CD4-positive, alpha-beta T cell treated with Interleukin-6 for 4 hours (primary cell): ENCODE measurements at regions not wholly inside any gene's neighbourhood (a gene's known extent, or its start where the extent isn't known, plus 50 kb on each side); places are given as distances from the start of the nearest gene placed in this dataset.

Experiments used
- DNase-seq: peaks from one replicate; pipeline ENCODE4 v3.0.0-alpha.2; 2020; ENCODE audit warnings: mixed read lengths

GRCh38 chr11:134522782-134523570 is 110.9 kb upstream of the B3GAT1 start:
- DNase-seq, result no peak

DNA sequence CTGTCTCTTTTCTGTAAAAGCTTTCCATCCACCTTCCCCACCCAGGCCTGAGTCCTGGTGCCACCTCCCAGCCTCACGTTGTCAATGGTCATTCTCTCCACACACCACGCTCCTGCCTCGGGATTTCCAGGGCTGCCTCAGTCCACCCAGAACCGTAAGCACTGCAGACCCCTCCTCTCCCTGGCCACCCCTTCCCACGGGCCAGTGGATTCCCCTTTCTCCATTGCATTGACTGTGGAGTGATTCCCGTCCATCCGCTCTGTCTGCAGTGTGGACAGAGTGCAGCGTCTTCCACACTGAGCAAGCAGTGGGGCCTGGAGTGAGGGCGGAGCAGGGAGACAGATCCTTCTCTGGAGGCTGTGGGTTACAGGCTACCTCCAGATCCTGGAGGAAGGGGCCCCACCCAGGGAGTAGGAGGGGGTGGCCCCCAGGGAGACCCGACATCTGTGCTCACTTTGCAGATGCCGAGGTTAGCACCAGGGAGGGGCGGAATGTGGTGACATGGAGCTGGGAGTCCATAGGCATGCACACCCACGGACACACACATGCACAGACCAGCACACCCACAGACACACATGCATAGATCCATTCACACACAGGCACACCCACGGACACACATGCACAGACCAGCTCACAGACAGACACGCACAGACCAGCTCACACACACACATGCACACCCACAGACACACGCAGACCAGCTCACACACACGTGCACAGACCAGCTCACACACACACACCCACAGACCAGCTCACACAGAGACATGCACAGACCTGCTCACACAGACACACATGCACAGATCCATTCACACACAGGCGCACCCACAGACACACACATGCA is 109.6 kb upstream of the B3GAT1 start:
- DNase-seq, result no peak

DNA sequence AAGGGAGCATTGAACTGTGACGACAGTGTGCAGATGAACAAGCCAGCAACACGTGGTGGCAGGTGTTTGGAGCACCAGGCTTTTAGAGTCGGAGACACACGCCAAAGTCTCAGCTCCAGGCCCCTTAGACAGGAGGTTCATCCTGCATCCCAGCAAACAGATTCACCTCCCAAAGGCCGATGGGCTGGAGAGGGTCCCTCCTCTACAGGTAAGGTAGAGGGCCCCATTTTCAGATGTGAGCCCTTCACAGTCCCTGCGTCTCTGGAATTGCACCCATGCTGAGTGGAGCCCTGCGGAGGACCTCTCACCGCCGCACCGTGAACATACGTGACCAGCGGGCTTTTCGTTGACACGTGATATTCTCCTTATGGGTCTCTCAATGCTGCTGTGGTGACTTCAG is 109.0 kb upstream of the B3GAT1 start:
- DNase-seq, result no peak

DNA sequence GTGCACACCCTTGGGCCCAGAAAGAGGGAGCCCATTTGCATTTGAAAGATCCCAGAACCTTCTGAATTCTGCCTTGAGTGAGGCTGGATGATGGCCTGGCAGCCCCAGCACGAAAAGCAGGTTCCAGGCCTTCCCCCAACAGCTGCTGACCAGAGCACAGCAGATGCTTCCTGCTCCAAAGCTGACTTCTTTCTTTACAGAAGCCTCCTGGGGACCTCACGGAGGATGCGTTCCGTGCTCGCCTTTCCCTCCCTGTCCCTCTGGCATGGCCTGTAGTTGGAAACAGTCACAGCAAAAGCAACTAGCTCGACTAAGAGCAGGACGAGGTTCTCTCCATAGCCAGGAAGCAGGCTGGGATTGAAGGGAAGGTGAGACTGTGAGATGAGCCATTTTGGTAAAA is 107.7 kb upstream of the B3GAT1 start:
- DNase-seq, result no peak

DNA sequence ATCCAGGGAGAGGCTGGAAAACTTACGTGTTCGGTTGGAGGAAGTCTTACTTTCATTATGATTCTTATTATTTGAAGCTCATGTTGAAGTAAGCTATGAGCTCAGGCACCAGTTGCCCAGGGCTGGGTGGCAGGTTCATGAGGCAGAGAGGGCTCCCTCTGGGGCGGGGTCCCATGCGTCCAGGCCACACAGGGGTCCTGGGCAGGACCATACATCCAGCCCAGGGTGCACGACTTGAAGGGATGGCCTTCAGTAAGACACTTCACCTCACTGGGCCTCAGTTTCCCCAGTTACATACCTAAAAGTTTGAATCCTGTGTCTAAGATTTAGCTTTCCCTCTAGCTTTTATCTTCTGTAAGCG is 107.3 kb upstream of the B3GAT1 start:
- DNase-seq, result no peak

GRCh38 chr11:134518616-134519389 is 106.8 kb upstream of the B3GAT1 start:
- no peak for DNase-seq

DNA sequence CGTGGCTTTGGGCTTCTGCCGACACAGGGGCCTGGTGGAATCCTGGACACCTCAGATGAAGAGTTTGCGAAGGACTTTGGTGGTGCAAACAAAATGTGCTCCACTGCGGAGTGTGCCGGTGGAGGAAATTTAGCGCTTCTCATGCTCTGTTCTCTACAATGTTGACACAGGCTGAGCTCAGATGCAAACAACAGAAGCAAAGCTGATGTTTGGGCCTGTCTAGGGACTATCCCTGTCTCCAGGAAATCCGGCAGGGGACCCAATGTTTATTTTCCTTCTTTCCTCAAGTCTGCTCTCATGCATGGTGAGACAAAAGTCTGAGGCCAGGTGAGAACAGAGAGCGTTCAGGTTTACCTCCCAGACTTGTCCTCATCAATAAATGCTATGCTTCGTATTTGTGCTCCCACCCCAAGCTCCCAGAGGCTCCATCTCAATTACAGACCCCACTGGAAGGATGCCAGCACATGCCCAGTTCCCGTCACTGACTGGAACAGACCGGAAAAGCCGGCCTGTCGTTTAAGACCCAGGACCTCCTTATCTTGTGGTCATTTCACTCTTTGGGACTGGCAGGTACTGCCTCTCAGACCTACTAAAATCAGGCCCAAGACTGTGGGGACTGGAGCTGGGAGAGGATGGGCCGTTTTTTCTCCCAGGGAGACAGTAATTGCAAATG is 105.7 kb upstream of the B3GAT1 start:
- no peak for DNase-seq

DNA sequence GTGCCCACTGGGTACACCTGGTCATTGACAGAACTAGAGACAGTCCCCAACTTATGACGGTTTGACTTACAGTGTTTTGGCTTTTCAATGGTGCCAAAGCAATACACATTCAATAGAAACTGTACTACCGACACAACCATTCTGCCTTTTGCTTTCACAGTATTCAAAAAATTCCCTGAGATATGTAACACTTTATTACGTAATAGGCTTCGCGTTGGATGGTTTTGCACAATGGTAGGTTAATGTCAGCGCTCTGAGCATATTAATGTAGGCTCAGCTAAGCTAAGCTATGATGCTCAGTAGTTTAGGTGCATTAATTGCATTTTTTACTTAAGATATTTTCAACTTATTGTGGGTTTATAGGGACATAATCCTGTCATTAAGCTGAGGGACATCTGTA is 105.1 kb upstream of the B3GAT1 start:
- no peak for DNase-seq

DNA sequence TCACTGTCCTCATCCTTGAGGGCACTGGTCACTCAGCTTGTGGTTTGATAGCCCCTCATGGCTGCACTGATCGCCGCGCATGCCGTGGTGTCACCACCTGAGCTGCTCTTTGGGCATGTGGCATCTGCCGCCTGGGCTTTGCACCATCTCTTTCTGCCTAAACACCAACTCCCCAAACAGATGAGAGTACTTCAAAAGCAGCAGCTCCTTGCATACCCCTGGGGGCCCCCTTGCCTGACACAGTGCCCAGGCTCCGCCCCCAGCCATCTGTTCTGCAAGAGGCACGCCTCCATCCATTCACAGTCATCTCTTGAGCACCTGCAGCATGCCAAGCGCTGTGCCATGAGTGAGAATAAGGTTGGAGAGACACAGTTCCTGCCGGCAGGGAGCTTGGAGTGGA is 104.5 kb upstream of the B3GAT1 start:
- no peak for DNase-seq

DNA sequence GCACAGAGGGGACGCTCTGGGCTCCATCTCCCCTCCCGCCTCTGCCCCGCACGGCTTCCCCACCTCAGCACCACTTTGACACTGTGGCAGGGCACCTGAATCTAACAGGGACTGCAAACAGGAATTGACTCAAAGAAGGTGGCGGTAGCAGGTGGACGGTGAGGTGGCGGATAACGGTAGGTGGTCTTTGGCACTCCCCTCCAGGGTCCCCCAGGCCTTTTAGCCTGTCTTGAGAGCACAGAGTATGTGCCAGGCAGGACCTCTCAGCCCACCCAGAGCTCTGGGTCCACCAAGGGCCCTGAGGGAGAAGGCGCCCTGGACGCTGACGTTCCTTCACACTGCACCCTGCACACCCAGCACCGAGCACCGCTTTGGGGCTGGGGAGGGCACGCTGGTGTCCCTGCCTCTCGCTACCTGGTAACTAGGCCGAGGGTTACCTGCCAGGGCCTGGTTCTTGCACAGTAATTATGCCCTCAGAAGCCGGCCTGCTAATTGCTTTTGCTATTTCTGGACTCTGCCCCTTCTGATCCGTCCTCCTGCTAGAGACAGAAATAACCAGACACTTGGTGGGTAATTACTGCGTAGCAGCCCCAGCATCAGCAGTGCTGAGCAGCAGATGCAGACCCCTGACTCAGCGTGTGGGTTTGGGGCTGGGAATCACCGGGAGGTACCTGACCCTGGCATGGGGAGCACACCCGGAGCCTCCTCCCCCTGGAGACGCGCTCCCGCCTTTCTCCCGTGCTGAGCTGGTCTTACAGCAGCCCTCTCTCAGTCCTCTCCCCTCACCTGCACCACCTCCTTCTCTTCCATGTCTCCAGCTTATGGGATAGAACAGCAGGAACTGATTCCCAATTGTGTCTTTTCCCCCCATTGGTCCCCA is 103.3 kb upstream of the B3GAT1 start:
- no peak for DNase-seq

DNA sequence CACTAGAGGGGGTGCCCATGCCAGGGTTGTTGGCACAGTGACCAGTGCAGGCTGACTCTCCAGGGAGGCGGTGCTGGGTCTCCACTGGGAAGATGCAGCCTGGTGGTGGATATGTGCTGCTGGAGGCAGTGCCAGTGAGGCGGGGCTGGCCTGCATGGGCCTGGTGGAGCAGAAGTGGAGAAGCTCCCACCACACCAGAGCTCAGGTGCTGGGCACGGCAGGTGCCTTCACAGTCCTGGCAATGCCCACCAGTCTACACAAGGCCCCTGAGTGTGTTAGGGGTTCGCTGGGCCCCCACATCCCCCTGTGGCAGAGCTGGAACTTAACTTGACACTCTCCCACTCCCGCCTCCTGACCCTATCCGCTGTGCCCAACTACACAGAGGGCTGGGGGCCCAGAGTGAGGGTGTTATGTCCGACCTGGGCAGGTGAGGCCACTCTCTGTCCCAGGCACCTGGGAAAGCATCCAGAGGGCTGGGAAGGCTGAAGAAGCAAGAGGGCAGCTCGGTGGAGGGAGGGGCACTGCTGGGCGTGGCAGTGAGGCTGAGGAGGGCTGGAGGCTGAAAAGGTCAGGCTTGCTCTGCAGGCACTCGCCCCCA is 102.4 kb upstream of the B3GAT1 start:
- DNase-seq, result no peak

GRCh38 chr11:134513585-134514120 is 101.6 kb upstream of the B3GAT1 start:
- DNase-seq, result no peak

DNA sequence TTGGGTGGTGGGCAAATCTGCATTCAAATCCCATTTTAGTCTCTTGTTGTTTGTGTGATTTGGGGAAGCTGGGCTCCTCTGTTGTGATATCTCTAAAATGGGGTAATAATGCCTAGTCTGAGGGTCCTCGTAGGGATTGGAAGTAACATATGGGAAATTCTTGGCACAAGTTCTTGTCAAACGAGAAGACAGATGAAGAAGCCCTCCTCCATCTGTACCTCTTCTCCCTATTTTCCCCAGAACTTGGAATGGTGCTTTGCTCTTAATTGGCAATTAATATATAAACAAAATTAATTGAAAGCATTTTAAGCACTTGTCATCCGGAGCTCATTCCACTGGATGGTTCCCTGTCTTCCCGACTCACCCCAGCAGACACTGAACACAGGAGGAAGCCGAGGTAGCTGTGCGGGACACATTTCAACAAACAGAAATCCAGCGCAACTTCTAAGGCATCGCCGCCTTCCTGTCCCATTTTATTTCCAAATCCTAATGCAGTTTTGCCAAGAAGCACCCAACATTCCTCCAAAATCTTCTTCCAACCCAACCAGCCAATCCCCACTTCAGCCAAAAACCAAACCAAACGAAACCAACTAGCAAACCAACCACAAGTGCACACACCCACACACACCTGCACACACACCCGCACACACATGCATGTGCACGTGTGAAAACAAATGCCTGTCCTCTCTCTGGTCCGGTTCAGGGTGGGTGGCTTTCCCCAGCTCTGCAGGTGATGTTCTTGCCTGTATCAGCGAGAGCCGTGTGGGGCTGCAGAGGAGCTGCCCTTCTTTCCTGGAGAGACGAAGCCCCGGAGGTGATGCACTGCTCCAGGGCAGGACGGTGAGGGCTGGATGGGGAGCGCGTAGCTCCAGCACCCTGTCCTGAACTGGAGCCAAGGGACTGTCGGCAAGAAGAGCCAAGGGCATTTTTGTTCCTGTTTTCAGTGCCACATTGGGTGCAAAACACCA is 100.8 kb upstream of the B3GAT1 start:
- no peak for DNase-seq

DNA sequence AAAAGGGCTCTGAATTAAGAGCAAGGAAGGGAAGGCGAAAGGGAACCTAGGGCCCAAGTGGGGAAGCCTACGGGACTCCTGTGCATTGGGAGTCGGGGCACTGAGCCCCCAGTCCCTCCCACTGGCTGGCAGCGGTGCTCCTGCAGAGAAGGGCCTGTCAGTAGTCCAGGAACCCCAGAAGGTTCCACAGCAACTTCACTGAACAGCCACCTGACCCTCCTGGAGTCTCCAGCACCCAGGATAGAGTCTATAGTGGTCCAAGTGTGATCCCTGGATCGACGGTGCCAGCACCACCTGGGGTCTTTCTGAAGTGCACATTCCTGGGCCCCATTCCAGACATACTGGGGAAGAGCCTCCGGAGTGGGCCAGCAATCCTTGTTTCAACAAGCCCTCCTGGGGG is 100.0 kb upstream of the B3GAT1 start:
- no peak for DNase-seq

GRCh38 chr11:134511255-134511654 is 99.2 kb upstream of the B3GAT1 start:
- DNase-seq, result no peak

DNA sequence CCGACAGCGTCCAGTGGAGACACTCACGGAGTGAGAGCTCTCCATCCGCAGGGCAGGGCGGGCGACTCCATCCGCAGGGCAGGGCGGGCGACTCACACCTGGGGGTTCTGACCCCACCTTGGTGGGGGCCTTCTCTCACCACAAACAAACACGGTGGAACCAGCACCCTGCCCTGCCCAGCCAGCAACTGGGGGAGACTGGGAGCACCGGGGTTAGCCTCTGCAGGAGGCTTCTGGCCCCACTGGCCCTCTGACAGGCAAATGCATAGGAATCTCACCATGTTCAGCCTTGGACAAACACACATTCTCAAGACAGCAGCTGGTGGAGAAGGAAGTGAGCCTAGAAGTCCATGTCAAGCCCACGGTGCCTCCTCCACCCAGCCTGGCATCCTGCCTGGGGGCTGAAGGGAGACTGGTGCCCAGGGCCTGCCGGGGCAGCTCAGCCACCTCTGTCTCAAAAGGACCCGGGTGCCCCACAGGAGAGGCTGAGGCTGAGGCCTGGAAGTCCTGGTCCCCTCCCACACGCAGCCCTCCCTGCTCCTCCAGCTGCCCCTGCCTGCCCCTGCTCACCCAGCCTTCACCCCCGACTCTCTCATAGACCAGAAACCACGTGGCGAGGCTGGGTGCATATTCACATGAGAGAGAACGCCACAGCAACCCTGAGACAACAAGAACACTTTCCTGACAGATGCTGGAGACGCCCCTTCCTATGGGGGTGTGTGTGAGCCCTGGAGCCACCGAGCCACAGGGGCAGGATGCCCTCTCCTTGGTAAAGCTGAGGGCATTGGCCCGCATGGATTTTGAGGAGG is 98.4 kb upstream of the B3GAT1 start:
- DNase-seq, result no peak

DNA sequence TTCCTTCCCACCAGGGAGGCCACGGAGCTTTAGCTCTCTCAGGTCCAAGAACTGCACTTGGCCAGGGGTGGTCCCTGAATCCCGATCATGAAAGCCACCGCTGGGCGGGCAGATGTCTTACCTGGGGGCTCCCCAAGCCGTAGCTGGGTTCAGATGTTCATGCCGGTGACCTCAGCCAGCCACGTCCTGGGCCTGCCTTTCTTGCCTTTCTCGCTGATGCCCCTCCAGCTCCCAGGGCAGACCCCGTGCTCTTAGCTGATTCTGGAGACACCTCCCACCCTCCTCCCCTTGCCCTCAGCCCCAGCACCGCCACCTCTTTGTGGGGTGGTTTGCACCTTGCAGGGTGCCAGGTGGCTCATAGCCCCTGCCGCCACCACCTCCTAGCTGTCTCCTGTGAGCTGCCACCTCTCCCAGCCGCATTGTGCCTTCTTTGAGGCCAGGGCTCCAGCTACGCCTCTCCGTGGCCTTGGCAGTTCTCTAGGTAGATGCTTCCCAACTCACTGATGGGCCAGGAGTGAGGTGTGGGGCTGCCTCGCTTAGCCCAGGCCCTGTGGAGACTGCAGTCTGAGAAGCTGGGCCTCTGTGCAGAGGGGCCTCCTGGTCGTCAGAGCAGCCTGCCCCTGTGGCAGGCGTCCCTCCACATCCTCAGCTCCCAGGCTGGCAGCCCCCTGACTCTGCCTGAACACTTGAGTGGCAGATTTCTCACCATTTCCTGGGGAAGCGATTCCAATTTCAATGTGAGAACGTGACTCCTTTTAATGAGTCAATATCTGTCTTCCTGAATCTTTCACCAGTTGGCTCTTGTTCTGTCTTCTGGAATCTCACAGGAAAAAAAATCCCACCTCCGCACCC is 97.6 kb upstream of the B3GAT1 start:
- DNase-seq, result no peak
